Liver (tissue), 7 donors: ENCODE measurements at regions not wholly inside any gene's neighbourhood (a gene's known extent, or its start where the extent isn't known, plus 50 kb on each side); places are given as distances from the start of the nearest gene placed in this dataset.
A peak's percentile ranks its signal among the peaks of the same experiment; 100 is the strongest.

ENCODE experiments used
- DNase-seq: peaks from one replicate; pipeline ENCODE4 v3.0.0-alpha.2; 2017; ENCODE audit warnings: low spot score
- H3K27ac ChIP-seq, 2 donors: one replicate each; pipeline ENCODE4 v1.7.0; 2013; ENCODE audit warnings: inconsistent platforms in 2 of 2, low read length in 2 of 2, control low read depth in 1 of 2, low read depth in 1 of 2, mild to moderate bottlenecking in 1 of 2
- H3K27me3 ChIP-seq, 4 donors: one replicate each; pipeline versions ENCODE4 v1.6.1 to v1.7.0; 2013; ENCODE audit warnings: low read length in 3 of 4, inconsistent platforms in 1 of 4, mild to moderate bottlenecking in 1 of 4, moderate library complexity in 1 of 4; ENCODE audit not compliant: control insufficient read depth in 4 of 4, insufficient read depth in 4 of 4
- H3K36me3 ChIP-seq, 4 donors: one replicate each; pipeline versions ENCODE4 v1.6.1 to v1.7.0; 2013; ENCODE audit warnings: low read length in 3 of 4, mild to moderate bottlenecking in 3 of 4, low read depth in 1 of 4, moderate library complexity in 1 of 4; ENCODE audit not compliant: control insufficient read depth in 4 of 4, insufficient read depth in 3 of 4
- H3K4me1 ChIP-seq, 4 donors: one replicate each; pipeline versions ENCODE4 v1.6.1 to v1.7.0; 2013; ENCODE audit warnings: low read length in 3 of 4, mild to moderate bottlenecking in 3 of 4, moderate library complexity in 1 of 4; ENCODE audit not compliant: control insufficient read depth in 4 of 4, insufficient read depth in 4 of 4
- H3K4me3 ChIP-seq, 3 donors: one replicate each; pipeline versions ENCODE4 v1.6.1 to v1.7.0; 2013; ENCODE audit warnings: low read length in 3 of 3, control low read depth in 1 of 3, low read depth in 1 of 3, mild to moderate bottlenecking in 1 of 3
- H3K9ac ChIP-seq, 2 donors: one replicate each; pipeline ENCODE4 v1.7.0; 2013; ENCODE audit warnings: low read length in 2 of 2, mild to moderate bottlenecking in 2 of 2, moderate library complexity in 2 of 2, control low read depth in 1 of 2, low read depth in 1 of 2
- H3K9me3 ChIP-seq, 4 donors: one replicate each; pipeline versions ENCODE4 v1.6.1 to v1.7.0; 2013; ENCODE audit warnings: low read length in 3 of 4; ENCODE audit not compliant: control insufficient read depth in 4 of 4
- EGR1 ChIP-seq, 2 donors: IDR thresholded peaks; 2 replicates each; pipeline ENCODE4 v1.6.1; 2016 to 2018; ENCODE audit warnings: antibody characterized with exemption in 2 of 2, low read depth in 2 of 2
- FOXA1 ChIP-seq: IDR thresholded peaks from 2 replicates; pipeline ENCODE4 v1.6.1; 2016; ENCODE audit warnings: antibody characterized with exemption
- FOXA2 ChIP-seq: IDR thresholded peaks from 2 replicates; pipeline ENCODE4 v1.6.1; 2016; ENCODE audit warnings: antibody characterized with exemption
- HNF4A ChIP-seq, 2 donors: conservative IDR thresholded peaks; 2 replicates each; pipeline ENCODE4 v1.6.1; 2016; ENCODE audit warnings: antibody characterized with exemption in 2 of 2, mild to moderate bottlenecking in 2 of 2
- JUND ChIP-seq, 2 donors: IDR thresholded peaks; 2 replicates each; pipeline ENCODE4 v1.6.1; 2016; ENCODE audit warnings: antibody characterized with exemption in 2 of 2
- NR2F2 ChIP-seq: IDR thresholded peaks from 2 replicates; pipeline ENCODE4 v1.6.1; 2016; ENCODE audit warnings: antibody characterized with exemption
- RAD21 ChIP-seq, 2 donors: IDR thresholded peaks; 2 replicates each; pipeline ENCODE4 v1.6.1; 2016; ENCODE audit warnings: antibody characterized with exemption in 2 of 2, mild to moderate bottlenecking in 2 of 2
- RXRA ChIP-seq, 2 donors: IDR thresholded peaks; 2 replicates each; pipeline ENCODE4 v1.6.1; 2017 to 2018; ENCODE audit warnings: antibody characterized with exemption in 2 of 2, mild to moderate bottlenecking in 1 of 2
- SP1 ChIP-seq: IDR thresholded peaks from 2 replicates; pipeline ENCODE4 v1.6.1; 2018; ENCODE audit warnings: antibody characterized with exemption, mild to moderate bottlenecking
- YY1 ChIP-seq: IDR thresholded peaks from 2 replicates; pipeline ENCODE4 v1.6.1; 2016; ENCODE audit warnings: antibody characterized with exemption, mild to moderate bottlenecking
- ZBTB33 ChIP-seq: IDR thresholded peaks from 2 replicates; pipeline ENCODE4 v1.6.1; 2016; ENCODE audit warnings: antibody characterized with exemption
- WGBS: extraction: QIAGEN DNeasy Blood & Tissue Kit; methylation state at CpG from one replicate; pipeline ENCODE4 v1.1.7; 2013; 5-methylcytosine and 5-hydroxymethylcytosine counted together
- donor health status: healthy.
- donor health status: healthy.
- donor health status: healthy.
- donor health status: healthy.

GRCh38 chr9:109925799-109926198 lies 145.8 kb downstream of the PALM2AKAP2 start:
- Histone ChIP-seq H3K36me3 (peaks cover 0 to 28% (median 16%) of the 10 kb centered on the region in 4 donors), H3K27ac (no peak overlapping the region), H3K4me3 (no peak overlapping the region), H3K9me3 (no peaks in the 10 kb centered on the region), H3K9ac (no peak overlapping the region), H3K27me3 (no peaks in the 10 kb centered on the region), H3K4me1 (peaks cover 9 to 12% (median 11%) of the 10 kb centered on the region in 4 donors)
- TF ChIP-seq HNF4A (conservative IDR thresholded peaks at IDR 0.05) (peak in 1 of 2 donors; percentile 29), EGR1 (IDR thresholded peaks at IDR 0.05; ENCODE audit: low read depth in 2 of 2) (no peak), RXRA (IDR thresholded peaks at IDR 0.05) (peak; percentile 7 to 58)
- no peak for DNase-seq
- 52% methylated on average over 2 of the region's 2 CpGs for WGBS

GRCh38 chr9:109926421-109926869 lies 146.4 kb downstream of the PALM2AKAP2 start:
- no peaks in the 10 kb centered on the region for H3K9me3 ChIP-seq
- peaks cover 0 to 34% (median 17%) of the 10 kb centered on the region in 4 donors for H3K36me3 ChIP-seq
- peaks cover 9 to 12% (median 11%) of the 10 kb centered on the region in 4 donors for H3K4me1 ChIP-seq
- no peaks in the 10 kb centered on the region for H3K27me3 ChIP-seq
- 75% methylated on average over 3 of the region's 3 CpGs for WGBS
- TF ChIP-seq JUND (IDR thresholded peaks at IDR 0.05) (no peak), RXRA (IDR thresholded peaks at IDR 0.05) (no peak), ZBTB33 (no peak), RAD21 (IDR thresholded peaks at IDR 0.05) (no peak), FOXA2 (no peak), EGR1 (IDR thresholded peaks at IDR 0.05; ENCODE audit: low read depth in 2 of 2) (no peak), SP1 (no peak), FOXA1 (no peak)
- no peak overlapping the region for H3K27ac ChIP-seq
- no peak overlapping the region for H3K4me3 ChIP-seq
- H3K9ac ChIP-seq = no peak overlapping the region
- DNase-seq = no peak

- DNase-seq = no peak
- no peak overlapping the region for H3K27ac ChIP-seq
- H3K9ac ChIP-seq = no peak overlapping the region
- no peaks in the 10 kb centered on the region for H3K4me1 ChIP-seq
- H3K9me3 ChIP-seq = no peaks in the 10 kb centered on the region
- no peak overlapping the region for H3K4me3 ChIP-seq
- WGBS = 93% methylated on average over 7 of the region's 7 CpGs
- H3K27me3 ChIP-seq = no peaks in the 10 kb centered on the region
- TF ChIP-seq YY1 (no peak), ZBTB33 (no peak), FOXA2 (no peak), NR2F2 (no peak), RXRA (IDR thresholded peaks at IDR 0.05) (no peak), HNF4A (conservative IDR thresholded peaks at IDR 0.05) (no peak), SP1 (no peak)
- peaks cover 5 to 38% (median 22%) of the 10 kb centered on the region in 4 donors for H3K36me3 ChIP-seq
These were observed 151.6 kb downstream of the PALM2AKAP2 start for GRCh38 chr9:109931623-109932022.
